GM12878 (cell line): ENCODE measurements at regions not wholly inside any gene's neighbourhood (a gene's known extent, or its start where the extent isn't known, plus 50 kb on each side); places are given as distances from the start of the nearest gene placed in this dataset.

Experiments used
- ATAC-seq: fragments of 200-7000 bp; cut with Tn5 transposase; 3 replicates; pipeline ENCODE4 v1.9.1; 2020; ENCODE audit warnings: mild to moderate bottlenecking, moderate library complexity
- BruUV-seq: library from RNA; stranded (reverse); fragments of 400-500 nt; replicated peaks from 2 replicates; lab custom pipeline; 2021; lab: Mats Ljungman, UMichigan
- CTCF ChIA-PET: fragments of 300-600 bp; sonication (Branson Sonifier 250); formaldehyde crosslinking; extraction: SDS; loops from one replicate; lab custom pipeline; 2021; ENCODE audit warnings: inconsistent platforms; lab: Yijun Ruan, JAX
- POLR2A ChIA-PET: fragments of 350-600 bp; formaldehyde crosslinking; extraction: SDS; loops from one replicate; lab custom pipeline; 2021; ENCODE audit warnings: inconsistent platforms; lab: Charles Lee
- RAD21 ChIA-PET: fragments of 300-600 bp; sonication (Branson Sonifier 250); formaldehyde crosslinking; loops from one replicate; lab custom pipeline; 2023; ENCODE audit warnings: antibody characterized with exemption; ENCODE audit not compliant: unreplicated experiment; lab: Charles Lee
- SMC1A ChIA-PET: fragments of 300-600 bp; sonication (Branson Sonifier 250); formaldehyde crosslinking; loops from one replicate; lab custom pipeline; 2023; ENCODE audit not compliant: unreplicated experiment, uncharacterized antibody; lab: Charles Lee
- DNase-seq: peaks from one replicate; pipeline ENCODE4 v3.0.0-alpha.2; 2011; ENCODE audit warnings: low read depth, low spot score
- FAIRE-seq: peaks from 3 replicates; lab custom pipeline; 2011; peaks lifted over from hg19 to GRCh38; lab: Jason Lieb, UNC
- H2AFZ ChIP-seq: 2 replicates; pipeline ENCODE4 v1.6.0; 2011; ENCODE audit warnings: low read depth, low read length, control low read depth; ENCODE audit not compliant: control insufficient read depth
- H3K27ac ChIP-seq: 2 replicates; pipeline ENCODE4 v1.5.1; 2011; ENCODE audit warnings: control low read depth; ENCODE audit not compliant: control insufficient read depth, insufficient read depth
- H3K27me3 ChIP-seq, 2 experiments: replicated peaks in 1 of 2; 2 replicates each; pipeline versions ENCODE4 v1.6.0 to v1.6.1; 2011; ENCODE audit warnings: low read length in 1 of 2; ENCODE audit not compliant: control insufficient read depth in 2 of 2, insufficient read depth in 2 of 2
- H3K36me3 ChIP-seq, 2 experiments: 2 replicates each; pipeline ENCODE4 v1.5.1; 2011; ENCODE audit warnings: low read length in 1 of 2; ENCODE audit not compliant: control insufficient read depth in 2 of 2, insufficient read depth in 2 of 2
- H3K4me1 ChIP-seq: 2 replicates; pipeline ENCODE4 v1.6.1; 2011; ENCODE audit warnings: mild to moderate bottlenecking, low read length, moderate library complexity, mixed read lengths; ENCODE audit not compliant: control insufficient read depth, insufficient read depth
- H3K4me2 ChIP-seq: 2 replicates; pipeline ENCODE4 v1.6.0; 2011; ENCODE audit warnings: control low read depth; ENCODE audit not compliant: control insufficient read depth, insufficient read depth
- H3K4me3 ChIP-seq: fragments of 200-600 bp; sonication (generic); 2 replicates; pipeline ENCODE4 v1.5.1; 2016
- H3K79me2 ChIP-seq: 2 replicates; pipeline ENCODE4 v1.6.0; 2011; ENCODE audit warnings: low read length; ENCODE audit not compliant: control insufficient read depth, insufficient read depth
- H3K9ac ChIP-seq: 2 replicates; pipeline ENCODE4 v1.8.0; 2011; ENCODE audit warnings: low read length, control low read depth, mixed read lengths; ENCODE audit not compliant: control insufficient read depth, insufficient read depth
- H3K9me3 ChIP-seq: replicated peaks from 3 replicates; pipeline ENCODE4 v1.5.1; 2011; ENCODE audit warnings: mild to moderate bottlenecking, low read length; ENCODE audit not compliant: control insufficient read depth, insufficient read depth
- H4K20me1 ChIP-seq: 2 replicates; pipeline ENCODE4 v1.6.0; 2011; ENCODE audit not compliant: control insufficient read depth, insufficient read depth
- PAX5 ChIP-seq: IDR thresholded peaks from 2 replicates; pipeline ENCODE4 v1.6.1; 2011; ENCODE audit warnings: low read depth, low read length, borderline replicate concordance
- PML ChIP-seq: IDR thresholded peaks from 2 replicates; pipeline ENCODE4 v1.6.1; 2012; ENCODE audit warnings: low read length, inconsistent platforms
- POU2F2 ChIP-seq: IDR thresholded peaks from 3 replicates; pipeline ENCODE4 v1.6.1; 2011; ENCODE audit warnings: low read depth, mild to moderate bottlenecking, low read length, borderline replicate concordance
- SRF ChIP-seq, 2 experiments: IDR thresholded peaks; 2 replicates each; pipeline ENCODE4 v1.6.1; 2011; ENCODE audit warnings: low read depth in 2 of 2, low read length in 2 of 2, mild to moderate bottlenecking in 1 of 2, moderate library complexity in 1 of 2
- ZNF207 ChIP-seq: fragments of 450-650 bp; IDR thresholded peaks from 2 replicates; pipeline ENCODE4 v1.6.1; 2014; ENCODE audit warnings: antibody characterized with exemption, mild to moderate bottlenecking, borderline replicate concordance
- WGBS: methylation state at CpG from one replicate; pipeline ENCODE4 v1.1.6; 2016; ENCODE audit warnings: low lambda C conversion rate; ENCODE audit not compliant: insufficient replicate concordance, insufficient coverage; ENCODE audit errors: missing lambda C conversion rate; 5-methylcytosine and 5-hydroxymethylcytosine counted together
- in situ Hi-C: fragments of 300-500 bp; cut with MboI; formaldehyde crosslinking; loops from 9 replicates; pipeline ENCODE4 v1.14.3; 2018; ENCODE audit warnings: mixed read lengths
- intact Hi-C: fragments of 100-400 bp; cut with micrococcal nuclease; formaldehyde crosslinking; loops from one replicate; pipeline ENCODE4 v1.14.2; 2022; ENCODE audit not compliant: unreplicated experiment
- TF ChIP-seq, protein P1 (sequence below): fragments of 450-650 bp; IDR thresholded peaks from 2 replicates; pipeline ENCODE4 v1.6.1; 2018; ENCODE audit warnings: borderline replicate concordance, mild to moderate bottlenecking; ENCODE audit not compliant: partially characterized antibody

DNA sequence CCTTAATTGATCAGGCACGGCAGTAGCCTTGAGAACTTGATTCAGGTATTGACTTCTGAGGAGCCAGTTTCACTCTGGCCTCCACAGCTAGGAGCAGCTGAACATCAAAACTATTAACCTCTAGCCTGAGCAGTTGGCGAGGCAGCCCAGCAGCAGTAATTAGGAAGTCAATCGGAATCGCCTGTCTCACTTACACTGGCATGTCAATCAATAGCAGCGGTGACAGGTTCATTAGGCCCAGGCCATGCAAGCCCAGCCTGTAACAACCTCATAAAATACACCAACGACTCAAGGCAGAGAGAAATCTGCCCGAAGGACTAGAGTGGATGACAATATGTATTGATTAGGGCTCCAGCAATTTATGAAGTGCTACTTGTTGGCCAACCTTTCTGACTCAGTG is 255.4 kb upstream of the SKOR2 start:
- Histone ChIP-seq H3K4me1 (no peaks in the 10 kb centered on the region), H3K27ac (no peak overlapping the region), H3K79me2 (no peaks in the 10 kb centered on the region), H4K20me1 (no peaks in the 10 kb centered on the region), H3K4me3 (no peak overlapping the region), H3K36me3 (no peaks in the 10 kb centered on the region), H3K4me2 (no peak overlapping the region), H2AFZ (no peak overlapping the region), H3K27me3 (no peaks in the 10 kb centered on the region), H3K9ac (no peak overlapping the region), H3K9me3 (no peaks in the 10 kb centered on the region)
- no TSS peak for BruUV-seq
- intact Hi-C loops, result no loop called here
- FAIRE-seq, result no peak
- no peak for DNase-seq
- WGBS, result 4% methylated on average over 7 of the region's 7 CpGs
- RAD21 ChIA-PET, result no interaction called here
- POLR2A ChIA-PET, result no interaction called here
- no peak for ATAC-seq
- CTCF ChIA-PET, result no interaction called here
- in situ Hi-C loops, result no loop called here
- no peak for TF ChIP-seq ZNF207
- SMC1A ChIA-PET, result no interaction called here

DNA sequence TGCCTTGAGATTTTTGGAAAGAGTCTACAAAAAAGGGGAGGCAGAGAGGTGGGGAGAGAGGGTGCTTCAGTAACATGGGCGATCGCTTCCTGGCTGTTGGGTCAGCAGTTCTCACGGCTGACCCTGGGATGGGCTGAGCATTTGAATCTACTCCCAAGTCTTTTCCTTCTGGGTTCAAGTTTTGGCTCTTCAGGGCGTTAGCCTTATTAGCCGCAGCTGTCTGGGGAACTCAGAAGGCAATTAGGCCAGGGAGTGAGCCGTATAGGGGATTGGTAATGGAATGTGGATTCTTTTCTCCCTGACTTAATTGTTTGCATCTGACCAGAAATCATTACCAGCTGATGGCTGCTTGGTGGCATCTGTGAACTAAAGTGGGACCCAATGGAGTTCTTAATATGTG is 250.5 kb upstream of the SKOR2 start:
- RAD21 ChIA-PET, result no interaction called here
- Histone ChIP-seq H2AFZ (no peak overlapping the region), H3K36me3 (no peaks in the 10 kb centered on the region), H3K4me3 (no peak overlapping the region), H3K4me2 (no peak overlapping the region), H3K9ac (no peak overlapping the region), H3K27ac (no peak overlapping the region), H3K4me1 (no peaks in the 10 kb centered on the region), H4K20me1 (no peaks in the 10 kb centered on the region), H3K27me3 (no peaks in the 10 kb centered on the region; a peak in 1 of 4 replicates), H3K79me2 (no peaks in the 10 kb centered on the region), H3K9me3 (no peaks in the 10 kb centered on the region)
- 58% methylated on average over 6 of the region's 6 CpGs for WGBS
- POLR2A ChIA-PET, result no interaction called here
- ATAC-seq (no peak), DNase-seq (no peak), FAIRE-seq (no peak)
- intact Hi-C loops, result no loop called here
- SMC1A ChIA-PET, result no interaction called here
- no TSS peak for BruUV-seq
- in situ Hi-C loops, result no loop called here
- TF ChIP-seq PML (no peak), SRF (IDR thresholded peaks at IDR 0.05; ENCODE audit: low read depth in 2 of 2, low read length in 2 of 2) (no peak), POU2F2 (no peak), PAX5 (no peak)
- TF ChIP-seq, protein P1, sequence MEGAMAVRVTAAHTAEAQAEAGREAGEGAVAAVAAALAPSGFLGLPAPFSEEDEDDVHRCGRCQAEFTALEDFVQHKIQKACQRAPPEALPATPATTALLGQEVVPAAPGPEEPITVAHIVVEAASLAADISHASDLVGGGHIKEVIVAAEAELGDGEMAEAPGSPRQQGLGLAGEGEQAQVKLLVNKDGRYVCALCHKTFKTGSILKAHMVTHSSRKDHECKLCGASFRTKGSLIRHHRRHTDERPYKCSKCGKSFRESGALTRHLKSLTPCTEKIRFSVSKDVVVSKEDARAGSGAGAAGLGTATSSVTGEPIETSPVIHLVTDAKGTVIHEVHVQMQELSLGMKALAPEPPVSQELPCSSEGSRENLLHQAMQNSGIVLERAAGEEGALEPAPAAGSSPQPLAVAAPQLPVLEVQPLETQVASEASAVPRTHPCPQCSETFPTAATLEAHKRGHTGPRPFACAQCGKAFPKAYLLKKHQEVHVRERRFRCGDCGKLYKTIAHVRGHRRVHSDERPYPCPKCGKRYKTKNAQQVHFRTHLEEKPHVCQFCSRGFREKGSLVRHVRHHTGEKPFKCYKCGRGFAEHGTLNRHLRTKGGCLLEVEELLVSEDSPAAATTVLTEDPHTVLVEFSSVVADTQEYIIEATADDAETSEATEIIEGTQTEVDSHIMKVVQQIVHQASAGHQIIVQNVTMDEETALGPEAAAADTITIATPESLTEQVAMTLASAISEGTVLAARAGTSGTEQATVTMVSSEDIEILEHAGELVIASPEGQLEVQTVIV, result no peak
- CTCF ChIA-PET, result no interaction called here
